Activated naive CD4-positive, alpha-beta T cell treated with anti-CD3 and anti-CD28 coated beads, Interleukin-2, amount 50 U/mL, for 24 hours (primary cell): ENCODE measurements at regions not wholly inside any gene's neighbourhood (a gene's known extent, or its start where the extent isn't known, plus 50 kb on each side); places are given as distances from the start of the nearest gene placed in this dataset.
"Not testable (repeated sequence)": the region's sequence is repeated elsewhere in the genome, so short reads cannot be mapped to it uniquely, and the experiment has no call there.

Experiments used
- H3K27ac Mint-ChIP-seq: one replicate; pipeline ENCODE4 v1.8.0; 2021; ENCODE audit warnings: mild to moderate bottlenecking, mixed read lengths
- H3K27me3 Mint-ChIP-seq: one replicate; pipeline ENCODE4 v1.8.0; 2021; ENCODE audit warnings: mixed read lengths
- H3K36me3 Mint-ChIP-seq: one replicate; pipeline ENCODE4 v1.8.0; 2021; ENCODE audit warnings: mixed read lengths
- H3K4me1 Mint-ChIP-seq: one replicate; pipeline ENCODE4 v1.8.0; 2021; ENCODE audit warnings: mixed read lengths
- H3K4me3 Mint-ChIP-seq: one replicate; pipeline ENCODE4 v1.8.0; 2021; ENCODE audit warnings: mild to moderate bottlenecking, mixed read lengths
- H3K9me3 Mint-ChIP-seq: one replicate; pipeline ENCODE4 v1.8.0; 2021; ENCODE audit warnings: mixed read lengths

DNA sequence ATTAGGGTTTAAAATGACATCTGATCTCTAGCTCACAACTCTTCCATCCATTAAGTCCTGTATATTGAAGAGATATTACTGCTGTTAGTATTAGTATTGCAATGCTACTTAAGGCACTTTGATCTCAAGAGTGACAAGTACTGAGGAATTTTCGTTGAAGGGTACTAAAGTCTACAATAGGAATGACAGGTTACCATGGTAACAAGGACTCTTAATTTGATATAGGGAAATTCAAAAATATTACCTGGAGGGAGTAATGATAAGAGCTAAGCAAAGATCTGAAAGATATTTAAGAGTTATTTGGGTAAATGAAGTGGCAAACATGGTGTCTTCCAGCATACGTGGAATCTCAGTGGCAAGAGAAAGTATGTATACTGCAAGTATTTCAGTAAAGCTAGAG is 518.0 kb upstream of the SLC35B3 start:
- Mint-ChIP-seq H3K27ac (no peak overlapping the region), H3K27me3 (peaks cover 5% of the 10 kb centered on the region), H3K4me3 (no peak overlapping the region), H3K36me3 (no peaks in the 10 kb centered on the region), H3K4me1 (no peaks in the 10 kb centered on the region), H3K9me3 (no peaks in the 10 kb centered on the region)

DNA sequence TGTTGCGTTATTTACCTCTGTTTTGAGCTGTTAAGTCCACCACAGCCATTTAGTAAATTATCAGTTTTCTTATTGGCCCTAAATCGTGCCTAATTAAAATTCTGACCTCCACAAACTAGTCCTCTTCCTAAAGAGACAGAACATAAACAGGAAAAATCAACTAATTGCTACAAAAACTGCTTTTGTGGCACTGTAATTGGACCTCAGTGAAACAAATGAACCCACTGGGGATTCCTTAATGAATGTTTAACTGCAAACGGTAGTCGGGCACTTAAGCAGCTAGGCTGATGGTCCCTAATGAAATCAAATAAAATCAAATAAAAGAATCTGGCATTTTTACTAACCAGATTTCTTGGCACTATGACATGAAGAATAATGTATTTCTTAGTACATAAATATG is 513.4 kb upstream of the SLC35B3 start:
- Mint-ChIP-seq H3K4me1 (no peaks in the 10 kb centered on the region), H3K9me3 (no peaks in the 10 kb centered on the region), H3K36me3 (no peaks in the 10 kb centered on the region), H3K4me3 (no peak overlapping the region), H3K27me3 (peaks cover 5% of the 10 kb centered on the region), H3K27ac (no peak overlapping the region)

DNA sequence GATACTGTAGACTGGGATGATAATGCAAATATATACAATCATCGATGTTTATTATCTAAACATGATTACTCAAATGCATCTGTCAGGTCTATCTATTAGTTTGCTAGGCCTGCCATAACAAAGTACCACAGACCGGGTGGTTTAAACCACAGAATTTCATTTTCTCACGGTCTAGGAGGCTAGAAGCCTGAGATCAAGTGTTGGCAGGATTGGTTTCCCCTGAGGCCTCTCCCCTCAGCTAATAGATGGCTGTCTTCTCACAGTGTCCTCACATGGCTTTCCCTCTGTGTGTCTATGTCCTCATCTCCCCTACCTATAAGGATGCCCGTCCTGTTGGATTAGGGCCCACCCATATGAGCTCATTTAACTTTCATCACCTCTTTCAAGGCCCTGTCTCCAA is 512.6 kb upstream of the SLC35B3 start:
- peaks cover 3% of the 10 kb centered on the region for H3K27me3 Mint-ChIP-seq
- H3K36me3 Mint-ChIP-seq: no peaks in the 10 kb centered on the region
- no peaks in the 10 kb centered on the region for H3K9me3 Mint-ChIP-seq
- H3K4me1 Mint-ChIP-seq: no peaks in the 10 kb centered on the region
- H3K27ac Mint-ChIP-seq: no peak overlapping the region
- H3K4me3 Mint-ChIP-seq: no peak overlapping the region

DNA sequence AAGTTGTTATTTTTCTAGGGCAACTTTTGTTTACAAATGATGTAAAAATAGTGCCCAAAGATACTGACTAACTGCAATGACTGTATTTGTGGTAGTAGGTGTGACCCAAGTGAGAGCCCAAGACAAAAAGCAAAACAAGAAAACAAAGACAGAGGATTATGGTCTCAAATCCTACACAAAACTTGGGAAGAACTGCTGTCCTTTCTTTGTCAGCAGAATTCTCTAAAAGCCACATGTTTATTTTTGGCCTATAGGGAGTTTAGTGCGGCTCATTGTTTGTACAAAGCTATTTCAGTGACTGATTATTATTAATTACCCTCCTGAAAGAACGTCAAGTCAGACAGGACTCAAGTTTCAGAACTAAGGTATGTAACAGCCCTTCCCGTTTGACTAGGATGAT is 509.2 kb upstream of the SLC35B3 start:
- H3K27me3 Mint-ChIP-seq: no peaks in the 10 kb centered on the region
- H3K36me3 Mint-ChIP-seq: no peaks in the 10 kb centered on the region
- H3K27ac Mint-ChIP-seq: no peak overlapping the region
- H3K4me1 Mint-ChIP-seq: no peaks in the 10 kb centered on the region
- no peaks in the 10 kb centered on the region for H3K9me3 Mint-ChIP-seq
- no peak overlapping the region for H3K4me3 Mint-ChIP-seq

DNA sequence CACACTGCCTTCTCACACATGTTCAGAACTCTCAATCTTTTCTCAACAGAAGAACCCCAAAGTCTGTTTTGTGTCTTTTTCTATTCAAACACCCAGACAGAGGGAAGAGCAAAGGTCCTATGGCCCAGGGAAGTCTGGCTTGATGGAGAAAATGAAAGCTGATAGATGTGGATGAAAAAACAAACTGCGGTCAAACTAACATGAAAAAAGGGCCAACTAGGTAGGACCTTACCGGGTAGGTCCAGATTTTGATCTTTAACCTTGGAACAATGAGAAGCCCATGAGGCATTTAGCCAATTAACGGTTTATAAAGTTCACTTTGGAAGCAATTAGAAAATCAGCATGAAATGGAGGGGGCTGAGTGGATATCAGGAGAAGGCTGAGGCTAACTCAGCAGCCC is 507.7 kb upstream of the SLC35B3 start:
- no peaks in the 10 kb centered on the region for H3K4me1 Mint-ChIP-seq
- no peaks in the 10 kb centered on the region for H3K36me3 Mint-ChIP-seq
- H3K27me3 Mint-ChIP-seq: no peaks in the 10 kb centered on the region
- no peak overlapping the region for H3K27ac Mint-ChIP-seq
- no peak overlapping the region for H3K4me3 Mint-ChIP-seq
- no peaks in the 10 kb centered on the region for H3K9me3 Mint-ChIP-seq

DNA sequence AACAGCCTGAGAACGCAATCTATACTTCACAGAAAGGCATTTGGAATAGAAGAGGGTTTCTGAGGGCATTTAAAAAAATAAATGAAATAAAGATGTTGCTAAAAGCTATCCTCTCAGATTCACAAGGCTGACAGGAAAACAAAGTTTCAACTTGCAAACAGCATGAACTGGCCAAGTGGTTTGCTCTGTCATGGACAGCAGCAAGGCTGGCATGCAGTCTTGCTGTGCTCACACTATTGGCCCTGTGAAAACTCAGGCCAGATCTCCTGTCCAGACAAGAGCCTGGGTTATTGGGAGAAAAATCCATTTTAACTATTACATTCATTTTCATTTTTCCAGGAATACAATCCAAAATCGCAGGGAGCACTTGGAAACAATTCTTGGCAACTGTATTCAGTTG is 506.2 kb upstream of the SLC35B3 start:
- no peaks in the 10 kb centered on the region for H3K4me1 Mint-ChIP-seq
- no peaks in the 10 kb centered on the region for H3K9me3 Mint-ChIP-seq
- H3K27ac Mint-ChIP-seq: no peak overlapping the region
- no peak overlapping the region for H3K4me3 Mint-ChIP-seq
- no peaks in the 10 kb centered on the region for H3K36me3 Mint-ChIP-seq
- no peaks in the 10 kb centered on the region for H3K27me3 Mint-ChIP-seq

DNA sequence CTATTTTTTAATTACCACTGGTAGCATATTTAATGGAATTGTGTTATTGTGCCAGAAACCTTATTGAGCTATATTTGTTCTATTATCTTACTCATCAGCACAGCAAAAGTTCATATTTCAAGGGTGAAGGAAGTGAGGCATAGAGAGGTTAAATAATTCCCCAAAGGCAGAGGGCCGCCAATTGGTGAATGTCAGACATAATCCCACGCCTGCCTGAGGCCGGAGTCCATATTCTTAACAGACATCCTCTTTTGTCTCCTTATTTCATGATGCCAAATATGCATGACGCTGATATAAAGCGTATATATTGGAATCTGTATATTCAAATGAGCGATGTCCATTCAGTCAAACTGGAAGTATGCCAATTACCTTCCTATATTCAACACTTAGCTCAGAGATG is 505.0 kb upstream of the SLC35B3 start:
- H3K4me1 Mint-ChIP-seq: no peaks in the 10 kb centered on the region

DNA sequence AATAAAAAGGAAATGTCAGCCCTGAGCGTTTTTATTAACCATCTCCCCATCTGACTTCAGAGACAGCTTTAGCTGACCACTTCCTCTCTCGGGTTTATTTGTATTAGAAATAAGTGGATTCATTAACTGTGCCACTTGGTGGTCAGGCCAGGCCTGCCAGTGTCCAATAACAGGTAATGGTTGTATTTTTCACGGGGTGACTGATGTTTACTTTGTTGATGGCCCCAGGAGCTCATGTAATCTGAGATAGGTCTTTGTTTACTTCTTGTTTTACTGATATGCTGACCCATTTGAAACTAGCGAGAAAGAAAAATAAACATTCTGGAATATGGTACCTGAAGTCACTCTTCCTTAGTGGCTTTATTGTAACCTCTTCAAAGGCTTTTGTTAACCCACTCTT is 504.3 kb upstream of the SLC35B3 start:
- no peaks in the 10 kb centered on the region for H3K27me3 Mint-ChIP-seq
- H3K9me3 Mint-ChIP-seq: no peaks in the 10 kb centered on the region
- H3K27ac Mint-ChIP-seq: no peak overlapping the region
- no peaks in the 10 kb centered on the region for H3K4me1 Mint-ChIP-seq
- H3K36me3 Mint-ChIP-seq: no peaks in the 10 kb centered on the region
- no peak overlapping the region for H3K4me3 Mint-ChIP-seq

More for the DNA sequence above, 505.0 kb upstream of the SLC35B3 start:
- no peak overlapping the region for H3K27ac Mint-ChIP-seq
- no peaks in the 10 kb centered on the region for H3K27me3 Mint-ChIP-seq
- H3K9me3 Mint-ChIP-seq: no peaks in the 10 kb centered on the region
- H3K36me3 Mint-ChIP-seq: no peaks in the 10 kb centered on the region
- H3K4me3 Mint-ChIP-seq: no peak overlapping the region

DNA sequence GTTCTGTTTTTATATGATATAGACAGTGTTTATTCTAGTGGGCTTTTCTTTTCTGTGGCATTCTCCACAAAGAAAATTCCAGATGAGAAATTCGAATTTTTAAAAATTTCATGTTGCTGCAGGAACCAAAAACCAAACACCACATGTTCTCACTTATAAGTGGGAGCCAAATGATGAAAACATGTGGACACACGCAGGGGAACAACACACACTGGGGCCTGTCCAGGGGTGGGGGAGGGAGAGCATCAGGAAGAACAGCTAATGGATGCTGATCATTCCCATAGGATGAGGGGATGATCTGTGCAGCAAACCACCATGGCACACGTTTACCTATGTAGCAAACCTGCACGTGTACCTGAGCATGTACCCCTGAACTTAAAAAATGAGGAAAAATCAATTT is 499.0 kb upstream of the SLC35B3 start:
- no peaks in the 10 kb centered on the region for H3K36me3 Mint-ChIP-seq
- no peak overlapping the region for H3K4me3 Mint-ChIP-seq
- H3K9me3 Mint-ChIP-seq: no peaks in the 10 kb centered on the region
- no peaks in the 10 kb centered on the region for H3K27me3 Mint-ChIP-seq
- no peak overlapping the region for H3K27ac Mint-ChIP-seq
- no peaks in the 10 kb centered on the region for H3K4me1 Mint-ChIP-seq

DNA sequence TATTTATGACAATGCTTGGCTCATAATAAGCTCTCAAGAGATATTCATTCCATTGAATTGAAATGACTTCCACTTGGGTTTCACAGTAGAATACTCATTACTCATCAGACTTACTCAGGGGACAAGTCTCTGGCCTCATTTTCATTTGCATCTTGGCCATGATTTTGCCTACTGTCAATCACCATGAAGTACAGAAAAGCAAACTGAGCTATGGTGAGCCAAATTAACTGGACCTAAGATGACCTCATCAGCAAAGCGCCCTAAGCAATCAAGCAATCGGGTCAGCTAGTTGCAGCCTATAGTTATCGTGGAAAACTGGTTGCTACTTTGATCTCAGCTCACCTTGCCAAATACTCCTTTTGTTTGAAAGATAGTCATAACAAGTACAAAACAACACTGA is 494.7 kb upstream of the SLC35B3 start:
- no peak overlapping the region for H3K4me3 Mint-ChIP-seq
- no peaks in the 10 kb centered on the region for H3K4me1 Mint-ChIP-seq
- H3K36me3 Mint-ChIP-seq: no peaks in the 10 kb centered on the region
- H3K27me3 Mint-ChIP-seq: no peaks in the 10 kb centered on the region
- H3K9me3 Mint-ChIP-seq: no peaks in the 10 kb centered on the region
- H3K27ac Mint-ChIP-seq: no peak overlapping the region

DNA sequence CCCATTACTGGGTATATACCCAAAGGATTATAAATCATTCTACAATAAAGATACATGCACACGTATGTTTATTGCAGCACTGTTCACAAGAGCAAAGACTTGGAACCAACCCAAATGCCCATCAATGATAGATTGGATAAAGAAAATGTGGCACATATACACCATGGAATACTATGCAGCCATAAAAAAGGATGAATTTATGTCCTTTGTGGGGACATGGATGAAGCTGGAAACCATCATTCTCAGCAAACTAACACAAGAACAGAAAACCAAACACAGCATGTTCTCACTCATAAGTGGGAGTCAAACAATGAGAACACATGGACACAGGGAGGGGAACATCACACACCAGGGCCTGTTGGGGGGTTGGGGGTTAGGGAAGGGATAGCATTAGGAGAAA is 484.9 kb upstream of the SLC35B3 start:
- H3K9me3 Mint-ChIP-seq, H3K4me3 Mint-ChIP-seq, H3K27ac Mint-ChIP-seq, H3K4me1 Mint-ChIP-seq, H3K27me3 Mint-ChIP-seq, H3K36me3 Mint-ChIP-seq: not testable (repeated sequence)

DNA sequence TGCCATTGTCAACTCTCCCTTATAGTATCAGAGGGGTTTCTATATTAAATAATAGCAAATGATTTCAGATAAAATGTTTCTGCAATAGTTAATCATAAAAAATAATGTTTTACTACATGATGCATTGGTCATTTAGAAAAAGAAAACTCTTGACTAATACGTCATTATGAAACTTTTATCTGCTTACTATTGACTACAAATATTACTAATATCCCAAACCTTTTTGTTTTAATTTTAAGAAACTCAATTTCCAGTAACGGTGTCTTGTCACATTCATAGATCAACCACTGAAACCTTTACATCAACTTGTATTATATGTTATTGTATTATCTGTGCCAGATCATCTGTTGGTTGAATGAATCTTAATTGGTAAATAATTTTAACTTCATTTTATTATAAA is 482.9 kb upstream of the SLC35B3 start:
- Mint-ChIP-seq H3K27me3 (peaks cover 2% of the 10 kb centered on the region), H3K4me3 (no peak overlapping the region), H3K36me3 (no peaks in the 10 kb centered on the region), H3K4me1 (no peaks in the 10 kb centered on the region), H3K27ac (no peak overlapping the region), H3K9me3 (no peaks in the 10 kb centered on the region)

DNA sequence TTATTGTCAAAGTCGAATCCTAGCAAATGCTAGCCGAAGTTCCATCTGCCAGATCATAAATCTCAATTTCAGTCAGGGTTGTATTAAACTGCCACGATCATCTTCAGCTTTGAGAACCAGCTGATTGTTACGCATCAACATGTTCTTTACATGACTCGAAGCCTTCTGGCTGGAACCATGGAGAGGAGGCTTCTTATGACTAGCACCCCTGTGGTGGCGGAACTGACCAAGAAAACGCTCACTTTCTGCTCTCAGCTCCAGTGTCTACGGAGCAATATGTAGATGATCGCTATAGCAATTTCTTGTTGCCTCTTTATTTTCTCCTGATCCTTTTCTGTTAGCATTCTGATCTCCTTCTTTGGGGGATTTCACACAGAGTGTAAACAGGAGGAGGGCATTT is 479.4 kb upstream of the SLC35B3 start:
- H3K4me3 Mint-ChIP-seq: no peak overlapping the region
- H3K27ac Mint-ChIP-seq: no peak overlapping the region
- peaks cover 3% of the 10 kb centered on the region for H3K27me3 Mint-ChIP-seq
- H3K4me1 Mint-ChIP-seq: no peaks in the 10 kb centered on the region
- no peaks in the 10 kb centered on the region for H3K36me3 Mint-ChIP-seq
- no peaks in the 10 kb centered on the region for H3K9me3 Mint-ChIP-seq

DNA sequence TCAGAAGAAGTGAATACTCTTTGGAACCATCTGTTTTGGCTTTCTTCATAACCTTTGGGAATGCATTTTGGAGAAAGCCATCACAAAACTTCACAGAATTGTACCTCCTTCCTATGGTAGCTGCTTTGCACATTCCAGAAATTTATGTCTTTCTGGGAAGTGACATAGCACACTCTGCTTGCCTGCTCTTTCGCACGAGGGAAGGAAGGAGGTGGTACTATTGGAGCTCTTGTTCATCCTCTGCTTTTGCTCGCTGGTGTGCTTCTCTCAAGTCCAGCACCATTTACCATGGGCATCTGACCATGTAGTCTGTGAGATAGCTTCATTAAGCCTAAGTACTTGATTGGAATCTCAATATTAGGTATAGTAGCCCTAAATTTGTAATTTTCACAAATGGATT is 473.3 kb upstream of the SLC35B3 start:
- Mint-ChIP-seq H3K27me3 (peaks cover 3% of the 10 kb centered on the region), H3K27ac (no peak overlapping the region), H3K4me1 (no peaks in the 10 kb centered on the region), H3K9me3 (no peaks in the 10 kb centered on the region), H3K4me3 (no peak overlapping the region), H3K36me3 (no peaks in the 10 kb centered on the region)

DNA sequence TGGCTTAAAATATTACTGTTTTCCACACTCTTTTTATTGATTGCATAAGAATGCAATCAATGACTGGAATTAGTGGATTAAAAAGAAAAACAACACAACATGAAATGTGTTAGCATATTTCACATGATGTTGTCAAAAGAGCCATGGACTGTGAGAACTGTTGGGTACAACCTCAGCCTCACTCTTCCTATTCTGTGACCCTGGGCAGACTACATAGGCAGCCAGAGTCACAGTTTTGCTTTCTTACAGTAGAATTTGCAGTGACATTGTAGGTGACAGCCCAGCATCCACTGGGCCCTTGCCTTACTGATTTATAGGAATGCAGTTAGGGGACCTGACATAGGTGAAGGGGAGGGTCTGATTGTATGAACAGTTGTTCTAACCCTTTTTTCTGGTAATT is 471.4 kb upstream of the SLC35B3 start:
- no peaks in the 10 kb centered on the region for H3K9me3 Mint-ChIP-seq
- H3K27me3 Mint-ChIP-seq: peaks cover 1% of the 10 kb centered on the region
- no peak overlapping the region for H3K4me3 Mint-ChIP-seq
- no peak overlapping the region for H3K27ac Mint-ChIP-seq
- H3K4me1 Mint-ChIP-seq: no peaks in the 10 kb centered on the region
- no peaks in the 10 kb centered on the region for H3K36me3 Mint-ChIP-seq

DNA sequence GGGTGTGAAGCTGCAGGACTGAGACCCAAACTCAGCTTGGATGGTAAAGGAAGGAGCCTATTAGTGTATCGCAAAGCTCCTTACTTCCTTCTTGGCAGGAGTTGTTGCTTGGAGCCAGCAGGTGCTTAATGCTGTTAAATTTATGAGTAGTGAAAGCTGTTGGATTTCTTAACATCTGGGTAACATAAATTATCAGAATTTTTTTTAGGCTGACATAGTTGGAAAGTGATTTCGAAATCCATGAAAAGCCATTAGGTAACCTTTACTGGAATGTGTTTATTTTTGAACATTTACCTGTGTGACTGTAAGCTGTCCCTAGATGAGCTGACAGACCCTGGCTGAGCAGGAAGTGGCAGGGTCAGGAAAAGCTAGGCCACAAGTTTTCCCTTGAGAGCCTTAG is 470.4 kb upstream of the SLC35B3 start:
- H3K4me3 Mint-ChIP-seq: no peak overlapping the region
- peaks cover 1% of the 10 kb centered on the region for H3K27me3 Mint-ChIP-seq
- no peaks in the 10 kb centered on the region for H3K9me3 Mint-ChIP-seq
- H3K4me1 Mint-ChIP-seq: no peaks in the 10 kb centered on the region
- no peak overlapping the region for H3K27ac Mint-ChIP-seq
- no peaks in the 10 kb centered on the region for H3K36me3 Mint-ChIP-seq

DNA sequence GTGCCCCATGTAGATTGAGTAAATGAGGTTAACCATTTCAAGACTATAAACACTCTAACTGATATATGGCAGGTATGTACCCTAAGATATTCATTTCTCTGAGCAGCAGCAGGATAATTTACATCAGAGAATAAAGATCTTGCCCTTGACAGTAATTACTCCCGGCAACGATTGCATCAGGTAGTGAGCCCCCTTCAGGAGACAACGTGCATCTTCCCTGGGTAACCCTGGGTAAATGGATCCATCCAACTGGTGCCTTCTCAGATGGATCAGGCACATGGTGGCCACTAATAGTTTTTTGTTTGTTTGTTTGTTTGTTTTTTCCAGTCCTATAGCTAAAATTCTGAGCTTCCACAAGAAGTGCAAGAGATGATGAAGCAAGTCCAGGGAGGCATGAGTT is 469.4 kb upstream of the SLC35B3 start:
- no peaks in the 10 kb centered on the region for H3K9me3 Mint-ChIP-seq

DNA sequence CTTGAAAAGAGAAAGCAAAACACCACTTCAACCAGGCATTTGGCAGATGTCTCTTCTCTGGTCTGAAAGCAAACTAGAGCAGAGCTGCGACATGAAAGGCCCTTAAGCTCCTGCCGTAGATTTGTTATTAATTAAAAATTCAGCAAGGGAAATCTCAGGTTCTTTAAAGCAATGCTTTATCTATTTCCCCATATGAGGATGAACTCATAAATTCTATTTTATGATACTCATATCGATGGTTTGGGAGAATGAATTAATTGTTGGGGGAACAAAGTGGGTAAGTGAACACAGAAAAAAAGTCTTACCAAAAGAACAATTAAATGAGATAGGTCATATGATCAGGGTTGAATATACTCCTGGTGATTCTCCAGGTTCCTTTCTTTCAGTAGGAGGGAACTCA is 464.7 kb upstream of the SLC35B3 start:
- Mint-ChIP-seq H3K27me3 (peaks cover 1% of the 10 kb centered on the region), H3K27ac (no peak overlapping the region)

More for the DNA sequence above, 469.4 kb upstream of the SLC35B3 start:
- Mint-ChIP-seq H3K4me3 (no peak overlapping the region), H3K27ac (no peak overlapping the region), H3K36me3 (no peaks in the 10 kb centered on the region), H3K4me1 (no peaks in the 10 kb centered on the region), H3K27me3 (peaks cover 1% of the 10 kb centered on the region)

More for the DNA sequence above, 464.7 kb upstream of the SLC35B3 start:
- no peaks in the 10 kb centered on the region for H3K9me3 Mint-ChIP-seq
- no peaks in the 10 kb centered on the region for H3K4me1 Mint-ChIP-seq
- H3K36me3 Mint-ChIP-seq: no peaks in the 10 kb centered on the region
- H3K4me3 Mint-ChIP-seq: no peak overlapping the region
